HG03565 (cell line): ENCODE measurements at regions not wholly inside any gene's neighbourhood (a gene's known extent, or its start where the extent isn't known, plus 50 kb on each side); places are given as distances from the start of the nearest gene placed in this dataset.
"Not testable (repeated sequence)": the region's sequence is repeated elsewhere in the genome, so short reads cannot be mapped to it uniquely, and the experiment has no call there.

Experiments
- ATAC-seq: cut with Tn5 transposase; IDR thresholded peaks from one replicate; pipeline ENCODE4 v1.9.1; 2021; ENCODE audit warnings: mild to moderate bottlenecking, moderate library complexity; ENCODE audit not compliant: unreplicated experiment

DNA sequence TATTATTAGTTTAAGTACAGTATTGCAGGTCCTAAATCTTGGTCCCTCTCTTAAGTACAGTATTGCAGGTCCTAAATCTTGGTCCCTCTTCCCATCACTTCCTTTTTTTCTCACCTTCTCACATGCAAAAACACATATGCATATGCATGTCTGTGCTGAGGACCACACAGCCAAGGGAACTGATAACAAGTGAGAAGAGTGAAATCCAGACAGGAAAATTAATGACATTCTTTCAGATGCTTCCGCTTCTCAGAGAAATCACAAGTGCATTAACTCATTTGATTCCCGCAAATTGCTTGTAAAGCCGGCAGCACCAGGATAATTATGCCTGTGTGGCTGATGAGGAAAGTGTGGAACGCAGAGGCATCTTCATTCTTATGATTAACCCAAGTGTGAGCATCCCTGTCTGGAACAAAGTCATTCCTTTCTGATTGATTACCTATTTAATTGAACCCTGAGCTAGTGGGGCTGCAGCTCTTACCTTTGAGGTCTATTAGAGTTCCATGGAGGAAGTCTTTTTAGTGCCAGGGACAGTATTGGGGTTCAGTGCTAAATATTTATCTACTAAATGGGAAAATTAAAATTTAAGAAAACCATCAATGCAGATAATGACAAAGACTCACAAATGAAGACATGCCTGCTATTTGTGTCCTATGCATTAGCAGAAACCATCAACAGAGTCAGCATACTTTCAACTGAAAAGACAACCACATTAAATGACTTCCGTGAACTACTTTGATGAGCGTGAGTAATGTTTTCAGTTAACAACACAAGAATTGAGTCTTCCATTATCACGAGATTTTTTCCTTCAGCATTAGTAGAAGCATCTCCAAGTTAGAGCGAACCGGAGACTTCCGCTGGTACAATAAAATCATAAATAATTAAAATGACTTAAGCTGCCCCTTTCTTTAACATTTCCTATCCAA lies 220.4 kb upstream of the SLC35G4 start:
- ATAC-seq: no peak

DNA sequence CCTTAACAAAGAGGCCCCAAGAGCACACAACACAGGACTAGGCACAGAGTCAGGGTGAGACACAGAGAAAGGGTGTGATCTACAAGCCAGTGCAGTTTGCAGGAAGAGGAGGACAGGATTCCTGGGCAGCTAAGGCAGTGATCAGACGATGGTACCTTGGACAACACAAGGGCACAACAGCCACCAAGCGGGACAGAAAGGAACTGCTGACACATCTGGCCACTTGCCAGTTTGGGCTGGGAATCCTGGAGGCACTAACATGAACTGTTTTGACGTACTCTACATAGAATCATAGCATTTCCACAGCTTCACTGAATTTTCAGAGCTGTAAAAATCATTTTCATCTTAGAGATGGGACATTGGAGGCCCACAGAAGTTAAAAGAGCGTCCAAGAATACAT lies 221.5 kb upstream of the SLC35G4 start:
- ATAC-seq: no peak

DNA sequence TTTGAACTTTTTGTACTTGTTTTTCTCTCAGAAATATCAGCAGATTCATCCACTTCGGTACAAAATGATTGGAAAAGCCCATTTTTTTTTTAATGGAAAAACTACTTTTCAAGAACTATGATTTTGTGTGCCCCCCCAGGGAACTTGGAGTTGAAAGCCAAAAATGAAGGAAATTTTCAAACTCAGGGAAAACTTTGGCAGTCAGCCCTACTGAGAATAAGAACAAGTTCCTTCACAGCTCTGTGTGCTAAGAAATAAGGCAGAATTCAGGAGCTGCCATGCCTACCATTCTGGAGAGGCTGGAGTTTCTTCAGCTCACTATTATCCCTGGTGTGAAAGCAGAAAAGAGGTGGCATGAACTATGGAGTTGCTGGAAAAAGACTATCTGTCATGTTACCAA lies 226.0 kb upstream of the SLC35G4 start:
- ATAC-seq: no peak

DNA sequence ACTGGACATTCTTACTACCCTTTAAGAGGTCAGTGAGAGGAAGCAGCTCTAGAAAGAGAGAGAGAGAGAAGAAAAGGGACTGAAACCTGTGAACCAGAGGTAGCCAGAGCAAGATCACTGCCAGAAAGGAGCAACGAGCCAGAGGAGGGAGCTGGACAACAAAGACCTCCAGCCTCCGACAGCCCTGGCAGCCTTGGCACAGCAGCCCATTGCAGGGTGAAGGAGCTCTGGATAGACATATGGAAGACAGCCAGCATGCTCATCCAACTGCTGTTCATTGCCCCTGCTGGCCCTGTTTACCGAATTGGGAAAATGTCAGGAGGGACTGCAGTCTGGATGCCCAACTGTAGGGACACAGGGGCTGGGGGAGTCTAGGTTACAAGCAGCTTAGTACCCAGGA lies 228.4 kb upstream of the SLC35G4 start:
- ATAC-seq: no peak

DNA sequence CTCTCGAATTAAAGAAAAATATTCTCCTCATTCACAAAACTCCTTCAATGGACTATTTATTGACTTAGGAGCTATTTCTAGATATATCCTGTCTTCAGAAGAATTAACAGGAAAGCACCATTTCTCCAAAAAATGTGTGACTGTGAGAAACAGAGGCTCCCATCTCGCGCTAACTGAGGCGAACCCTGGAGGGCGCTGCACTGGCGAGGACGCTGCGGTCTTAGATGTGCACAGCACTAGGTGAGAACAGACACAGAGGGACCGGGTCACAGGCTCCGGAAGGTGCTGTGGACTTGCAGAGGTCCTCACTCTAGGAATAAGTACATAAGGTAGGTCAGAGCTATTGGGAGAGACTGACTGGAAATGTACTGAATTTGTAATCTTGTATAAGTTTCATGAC lies 229.7 kb upstream of the SLC35G4 start:
- ATAC-seq: no peak

DNA sequence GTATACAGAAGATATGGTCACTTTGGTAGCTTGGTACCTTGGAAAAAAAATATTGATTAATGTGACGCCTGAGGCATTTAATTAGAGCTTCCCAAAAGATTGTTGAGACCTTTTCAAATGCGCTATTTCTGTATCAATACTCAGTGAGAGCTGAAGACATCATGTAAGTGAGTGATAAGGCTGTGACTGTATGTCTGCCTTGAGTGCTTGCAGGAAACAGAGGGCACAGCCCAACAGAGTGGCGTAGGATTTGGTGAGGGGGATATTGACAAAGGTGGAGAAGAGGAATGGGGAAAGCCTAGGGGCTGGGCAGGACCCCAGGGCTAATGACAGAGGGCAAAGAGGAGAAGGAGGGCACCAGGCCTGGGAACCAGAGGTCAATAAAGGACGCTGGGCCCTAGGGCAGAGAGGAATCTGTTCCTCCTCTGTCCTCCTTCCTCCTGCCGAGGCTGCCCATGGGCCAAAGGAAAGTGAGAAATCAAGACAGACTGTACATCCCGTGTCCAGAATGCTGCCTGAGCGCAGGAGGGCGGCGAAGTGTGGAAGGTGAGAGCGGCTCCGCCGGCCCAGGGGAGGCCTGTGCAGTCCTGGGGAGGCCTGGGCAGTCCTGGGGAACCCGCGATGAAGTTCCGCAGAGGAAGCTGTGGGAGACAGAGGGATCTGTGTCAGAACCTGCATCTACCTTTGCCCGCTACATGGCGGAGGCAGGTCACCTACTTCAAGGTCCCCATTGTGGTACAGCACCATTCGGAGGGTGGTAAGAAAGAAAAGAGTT lies 228.6 kb upstream of the PIEZO2 start:
- no peak for ATAC-seq

DNA sequence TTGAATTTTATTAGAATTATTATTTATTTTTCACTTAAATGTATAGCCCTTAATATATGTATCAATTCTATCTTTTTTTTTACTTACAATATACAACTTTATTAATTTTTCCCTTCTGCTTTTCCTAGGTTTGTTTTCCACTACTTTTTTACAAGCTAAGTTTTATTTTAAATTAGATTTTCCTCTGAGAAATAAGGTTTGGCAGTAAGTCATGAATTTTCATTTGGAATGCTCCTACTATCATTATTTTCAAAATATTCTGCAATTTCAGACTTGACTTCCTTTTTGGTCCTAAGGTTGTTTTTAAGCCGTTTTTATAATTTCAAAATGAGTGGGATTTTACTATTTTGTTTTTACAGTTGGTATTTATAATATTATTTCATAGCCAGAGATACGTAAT lies 222.8 kb upstream of the PIEZO2 start:
- no peak for ATAC-seq

DNA sequence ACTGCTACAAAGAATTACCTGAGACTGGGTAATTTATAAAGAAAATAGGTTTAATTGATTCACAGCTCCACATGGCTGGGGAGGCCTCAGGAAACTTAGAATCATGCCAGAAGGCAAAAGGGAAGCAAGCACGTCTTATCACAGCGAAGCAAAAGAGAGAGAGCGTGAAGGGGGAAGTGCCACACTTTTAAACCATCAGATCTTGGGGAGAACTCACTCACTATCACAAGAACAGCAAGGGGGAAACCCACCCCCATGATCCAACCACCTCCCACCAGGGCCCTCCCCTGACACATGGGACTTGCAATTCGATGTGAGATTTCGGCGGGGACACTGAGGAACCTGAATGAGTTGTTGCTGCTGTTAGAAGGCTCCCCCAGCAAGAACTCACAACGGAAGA lies 220.2 kb upstream of the PIEZO2 start:
- no peak for ATAC-seq

DNA sequence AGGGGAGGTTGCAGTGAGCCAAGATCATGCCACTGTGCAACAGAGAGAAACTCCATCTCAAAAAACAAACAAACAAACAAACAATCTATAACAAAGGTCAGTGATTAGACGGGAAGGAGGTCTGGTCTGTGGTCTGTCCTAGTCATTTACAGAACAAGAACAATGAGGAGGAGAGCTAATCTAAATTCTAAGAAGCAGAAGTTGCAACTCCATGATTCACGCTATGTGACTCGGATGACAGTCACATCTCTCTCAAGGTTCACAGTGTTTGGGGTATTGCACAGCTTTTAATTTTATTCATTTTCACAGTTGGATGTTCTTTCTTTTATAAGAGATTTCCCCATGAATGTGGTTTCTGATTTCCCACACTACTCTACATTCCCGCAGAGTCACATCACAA lies 218.7 kb upstream of the PIEZO2 start:
- no peak for ATAC-seq

DNA sequence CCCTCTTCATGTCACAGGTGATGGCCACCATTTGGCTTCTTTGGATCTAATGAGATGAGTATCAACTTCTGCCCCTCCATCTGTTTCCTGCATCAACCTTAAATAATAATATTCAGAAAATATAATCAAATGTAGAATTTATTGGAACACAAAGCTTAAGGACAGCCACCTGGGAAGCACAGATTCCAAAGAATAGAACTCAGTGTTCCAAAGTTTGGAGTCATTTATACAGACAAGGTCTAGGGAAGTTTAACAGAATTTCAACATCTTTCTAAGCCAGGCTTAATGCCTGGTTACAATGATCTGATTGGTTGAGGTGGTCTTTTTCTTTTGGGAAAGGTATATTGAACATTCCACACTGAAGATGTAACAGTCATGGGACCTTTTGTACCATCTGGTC lies 218.0 kb upstream of the PIEZO2 start:
- no peak for ATAC-seq

DNA sequence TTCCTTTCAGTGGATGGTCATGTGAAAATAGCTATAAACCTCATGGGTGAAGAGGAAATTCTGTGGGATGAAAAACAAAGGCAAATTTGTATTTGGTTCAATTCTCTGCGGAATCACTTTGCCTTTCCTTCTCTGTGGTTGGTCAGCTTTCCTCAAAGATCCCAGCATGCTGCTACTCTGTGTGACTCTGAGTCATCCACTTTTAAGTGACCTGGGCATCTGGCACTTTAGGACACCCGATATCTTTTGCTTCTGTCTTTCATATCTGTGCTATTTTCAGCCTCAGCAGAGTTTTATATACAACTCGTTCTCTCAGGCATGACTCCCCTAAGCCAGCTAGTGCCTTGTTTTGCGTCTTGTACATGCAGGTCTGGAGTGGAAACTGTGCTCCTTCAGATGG lies 217.0 kb upstream of the PIEZO2 start:
- no peak for ATAC-seq

DNA sequence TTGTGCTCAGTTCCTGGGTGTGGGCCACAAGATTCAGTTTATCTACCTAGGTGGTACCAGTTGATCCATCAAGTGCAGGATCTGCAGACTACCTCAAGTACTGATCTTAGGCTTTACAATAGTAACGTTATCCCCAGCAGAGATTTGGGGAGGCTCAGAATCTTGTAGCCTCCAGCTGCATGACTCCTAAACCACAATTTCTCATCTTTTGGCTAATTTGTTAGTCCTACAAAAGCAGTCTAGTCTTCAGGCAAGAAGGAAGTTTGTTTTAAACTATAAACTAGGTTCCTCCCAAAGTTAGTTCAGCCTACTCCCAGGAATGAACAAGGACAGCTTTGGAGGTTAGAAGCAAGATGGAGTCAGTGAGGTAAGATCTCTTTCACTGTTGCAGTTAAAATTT lies 213.5 kb upstream of the PIEZO2 start:
- no peak for ATAC-seq

DNA sequence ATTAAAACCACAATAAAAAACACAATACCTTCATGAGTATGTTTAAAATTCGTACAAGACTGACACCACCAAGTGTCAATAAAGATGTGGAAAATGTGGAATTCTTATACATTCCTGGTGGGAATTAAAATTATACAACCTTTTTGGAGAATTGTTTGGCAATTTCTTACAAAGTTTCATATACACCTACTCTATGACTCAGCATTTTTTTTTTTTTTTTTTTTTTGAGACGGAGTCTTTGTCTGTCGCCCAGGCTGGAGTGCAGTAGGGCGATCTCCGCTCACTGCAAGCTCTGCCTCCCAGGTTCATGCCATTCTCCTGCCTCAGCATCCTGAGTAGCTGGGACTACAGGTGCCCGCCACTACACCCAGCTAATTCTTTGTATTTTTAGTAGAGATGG lies 212.5 kb upstream of the PIEZO2 start:
- not testable (repeated sequence) for ATAC-seq

DNA sequence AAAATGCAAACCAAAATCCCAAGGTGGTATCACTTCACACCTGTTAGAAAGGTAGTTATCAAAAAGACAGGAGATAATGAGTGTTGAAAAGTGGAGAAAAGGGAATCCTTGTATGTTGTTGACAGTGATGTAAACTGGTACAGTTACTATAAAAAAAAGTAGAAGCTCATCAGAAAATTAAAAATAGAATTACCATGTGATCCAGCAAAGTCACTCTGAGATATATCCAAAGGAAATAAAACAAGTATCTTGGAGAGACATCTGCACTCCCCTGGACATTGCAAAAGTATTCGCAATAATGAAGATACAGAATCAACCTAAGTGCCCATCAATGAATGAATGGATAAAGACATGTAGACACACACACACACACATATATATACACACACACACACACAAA lies 208.3 kb upstream of the PIEZO2 start:
- ATAC-seq: no peak

DNA sequence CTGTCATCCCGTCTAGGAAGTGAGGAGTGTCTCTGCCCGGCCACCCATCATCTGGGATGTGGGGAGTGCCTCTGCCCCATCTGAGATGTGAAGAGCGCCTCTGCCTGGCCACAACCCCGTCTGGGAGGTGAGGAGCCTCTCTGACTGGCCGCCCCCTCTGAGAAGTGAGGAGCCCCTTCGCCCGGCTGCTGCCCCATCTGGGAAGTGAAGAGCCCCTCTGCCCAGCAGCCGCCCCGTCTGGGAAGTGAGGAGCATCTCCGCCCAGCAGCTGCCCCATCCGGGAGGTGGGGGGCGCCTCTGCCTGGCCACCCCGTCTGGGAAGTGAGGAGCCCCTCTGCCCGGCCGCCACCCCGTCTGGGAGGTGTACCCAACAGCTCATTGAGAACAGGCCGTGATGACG lies 195.2 kb upstream of the PIEZO2 start:
- not testable (repeated sequence) for ATAC-seq

DNA sequence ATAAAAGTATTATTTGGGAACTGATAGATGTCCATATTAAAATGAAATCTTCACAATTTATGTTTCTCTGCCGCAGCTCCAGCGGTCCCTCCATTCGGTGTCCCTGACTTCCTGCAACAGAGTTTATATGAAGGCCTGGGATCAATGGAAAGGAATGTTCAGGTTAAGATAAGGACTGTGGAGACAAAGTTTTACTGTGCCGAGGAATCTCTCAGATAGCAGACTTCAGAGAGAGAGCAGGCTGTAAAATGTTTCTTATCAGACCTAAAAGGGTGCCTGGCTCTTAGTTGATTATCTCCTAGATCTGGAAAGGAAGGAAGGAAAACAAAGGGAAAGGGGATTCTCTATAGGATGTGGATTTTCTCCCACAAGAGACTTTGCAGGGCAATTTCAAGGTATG lies 193.7 kb upstream of the PIEZO2 start:
- no peak for ATAC-seq

DNA sequence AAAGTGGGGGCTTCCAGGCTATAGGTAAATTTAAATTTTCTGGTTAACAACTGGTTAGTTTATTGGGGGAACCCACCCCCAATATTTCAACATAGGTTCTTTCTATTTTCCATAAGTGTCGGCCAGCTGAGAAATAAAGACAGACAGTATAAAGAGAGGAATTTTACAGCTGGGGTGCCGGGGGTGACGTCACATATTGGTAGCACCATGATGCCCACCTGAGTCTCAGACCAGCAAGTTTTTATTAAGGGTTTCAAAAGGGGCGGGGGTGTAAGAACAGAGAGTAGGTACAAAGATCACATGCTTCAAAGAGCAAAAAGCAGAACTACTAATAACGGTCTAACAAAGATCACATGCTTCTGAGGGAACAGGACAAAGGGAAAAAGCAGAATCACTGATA lies 192.7 kb upstream of the PIEZO2 start:
- ATAC-seq: not testable (repeated sequence)

DNA sequence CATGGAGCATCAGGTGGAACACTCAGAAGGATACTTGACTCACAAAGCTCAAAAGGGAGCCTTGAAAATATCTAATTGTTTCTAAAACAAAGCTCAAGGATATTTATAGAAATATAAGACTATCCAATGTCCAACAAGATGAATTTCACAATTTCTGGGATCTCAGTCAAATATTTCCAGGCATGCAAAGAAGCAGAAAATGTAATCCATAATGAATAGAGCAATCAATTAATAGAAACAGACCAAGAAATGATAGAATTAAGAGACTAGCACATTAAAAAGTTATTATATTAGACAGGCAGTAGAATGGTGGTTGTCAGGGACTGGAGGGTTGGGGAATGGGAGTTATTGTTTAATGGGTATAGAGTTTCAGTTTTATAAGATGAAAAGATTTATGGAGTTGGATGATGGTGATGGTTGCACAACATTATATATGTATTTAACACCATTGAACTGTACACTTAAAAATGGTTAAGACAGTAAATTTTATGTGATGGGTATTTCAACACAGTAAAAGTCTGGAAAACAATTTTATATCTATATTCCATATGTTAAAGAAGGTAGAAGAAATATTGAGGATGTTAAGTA lies 189.9 kb upstream of the PIEZO2 start:
- ATAC-seq: no peak

DNA sequence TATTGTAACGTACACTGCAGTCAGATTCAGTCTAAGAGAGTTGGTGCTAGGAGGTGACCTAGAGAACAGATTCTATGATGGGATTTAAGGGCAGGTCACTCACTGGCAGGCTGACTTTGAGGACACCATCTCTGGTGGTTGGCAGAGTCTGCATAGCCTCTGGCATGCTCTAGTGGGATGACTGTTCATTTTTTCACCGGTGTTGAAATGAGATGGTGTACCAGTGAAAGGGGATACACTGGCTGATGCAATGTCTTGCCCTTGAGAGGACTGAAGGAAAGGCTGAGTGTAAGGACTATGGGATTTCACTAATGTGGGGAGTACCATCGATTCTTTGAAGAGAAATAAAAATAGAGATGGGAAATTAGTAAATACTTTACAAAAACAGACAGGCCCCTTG lies 186.9 kb upstream of the PIEZO2 start:
- no peak for ATAC-seq

DNA sequence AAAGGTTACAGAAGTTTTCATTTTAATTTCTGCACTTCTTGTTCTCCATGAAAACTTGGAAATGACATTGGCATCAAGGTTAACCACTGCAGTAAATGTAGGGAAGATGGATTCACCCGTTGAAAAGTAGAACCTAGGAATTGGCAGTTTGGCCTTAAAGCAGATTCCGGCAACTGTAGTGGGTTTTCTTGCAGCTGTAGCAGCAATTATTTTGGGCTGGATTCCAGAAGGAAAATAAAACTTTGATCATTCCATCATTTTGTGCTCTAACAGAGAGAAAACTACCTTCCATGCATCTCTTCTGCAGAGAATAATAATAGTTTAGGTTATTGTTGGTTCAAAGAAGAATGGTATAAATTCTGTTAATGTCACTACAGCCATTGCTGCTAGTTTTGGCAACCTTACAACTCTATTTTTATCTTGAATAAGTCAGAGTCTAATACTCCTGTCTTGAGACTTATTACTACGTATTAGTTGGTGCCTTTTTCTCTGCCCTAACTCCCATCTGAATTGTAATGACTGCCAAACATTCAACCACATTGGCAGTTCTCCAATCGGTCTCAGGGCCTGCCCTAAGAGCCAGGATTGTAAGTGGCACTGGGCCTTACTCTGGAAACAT lies 178.1 kb upstream of the PIEZO2 start:
- no peak for ATAC-seq
